HG02970 (cell line): ENCODE measurements at regions not wholly inside any gene's neighbourhood (a gene's known extent, or its start where the extent isn't known, plus 50 kb on each side); places are given as distances from the start of the nearest gene placed in this dataset.

Experiments
- ATAC-seq: cut with Tn5 transposase; IDR thresholded peaks from one replicate; pipeline ENCODE4 v1.9.1; 2021; ENCODE audit warnings: mild to moderate bottlenecking, moderate library complexity, moderate number of reproducible peaks; ENCODE audit not compliant: unreplicated experiment, low FRiP score

GRCh38 chr4:108372681-108373080, 203.9 kb upstream of the LEF1 start:
- ATAC-seq = no peak

- no peak for ATAC-seq
These were observed 202.6 kb upstream of the LEF1 start for GRCh38 chr4:108371282-108371681.

- ATAC-seq = no peak
These were observed 201.8 kb upstream of the LEF1 start for GRCh38 chr4:108370291-108371141.

GRCh38 chr4:108369035-108369655, 200.4 kb upstream of the LEF1 start:
- no peak for ATAC-seq

- ATAC-seq = no peak
These were observed 199.0 kb upstream of the LEF1 start for GRCh38 chr4:108367751-108368150.

GRCh38 chr4:108366716-108367115, 198.0 kb upstream of the LEF1 start:
- ATAC-seq = no peak

GRCh38 chr4:108365551-108365950, 196.8 kb upstream of the LEF1 start:
- ATAC-seq = no peak

GRCh38 chr4:108361886-108362285, 193.2 kb upstream of the LEF1 start:
- ATAC-seq = no peak

GRCh38 chr4:108361446-108361820, 192.7 kb upstream of the LEF1 start:
- ATAC-seq = no peak

- no peak for ATAC-seq
These were observed 192.2 kb upstream of the LEF1 start for GRCh38 chr4:108360754-108361445.

- ATAC-seq = no peak
These were observed 191.4 kb upstream of the LEF1 start for GRCh38 chr4:108359986-108360681.

- no peak for ATAC-seq
These were observed 190.6 kb upstream of the LEF1 start for GRCh38 chr4:108359130-108359985.

- ATAC-seq = no peak
These were observed 187.3 kb upstream of the LEF1 start for GRCh38 chr4:108355902-108356535.

GRCh38 chr4:108355186-108355901, 186.6 kb upstream of the LEF1 start:
- ATAC-seq = no peak

GRCh38 chr4:108352664-108353308, 184.1 kb upstream of the LEF1 start:
- no peak for ATAC-seq

GRCh38 chr4:108351791-108352190, 183.1 kb upstream of the LEF1 start:
- no peak for ATAC-seq

- no peak for ATAC-seq
These were observed 181.6 kb upstream of the LEF1 start for GRCh38 chr4:108350332-108350731.

- ATAC-seq = no peak
These were observed 178.1 kb upstream of the LEF1 start for GRCh38 chr4:108346818-108347210.
